ENCODE measurements at regions not wholly inside any gene's neighbourhood (a gene's known extent, or its start where the extent isn't known, plus 50 kb on each side); places are given as distances from the start of the nearest gene placed in this dataset.

- no peak for TF ChIP-seq POLR2A (IDR thresholded peaks at IDR 0.05; ENCODE audit: low read depth, low read length)
- FAIRE-seq (no peak), DNase-seq (ENCODE audit: insufficient read length, low spot score) (no peak)
These were observed 128.4 kb upstream of the CAMK1G start for GRCh38 chr1:209455145-209455544.

DNA sequence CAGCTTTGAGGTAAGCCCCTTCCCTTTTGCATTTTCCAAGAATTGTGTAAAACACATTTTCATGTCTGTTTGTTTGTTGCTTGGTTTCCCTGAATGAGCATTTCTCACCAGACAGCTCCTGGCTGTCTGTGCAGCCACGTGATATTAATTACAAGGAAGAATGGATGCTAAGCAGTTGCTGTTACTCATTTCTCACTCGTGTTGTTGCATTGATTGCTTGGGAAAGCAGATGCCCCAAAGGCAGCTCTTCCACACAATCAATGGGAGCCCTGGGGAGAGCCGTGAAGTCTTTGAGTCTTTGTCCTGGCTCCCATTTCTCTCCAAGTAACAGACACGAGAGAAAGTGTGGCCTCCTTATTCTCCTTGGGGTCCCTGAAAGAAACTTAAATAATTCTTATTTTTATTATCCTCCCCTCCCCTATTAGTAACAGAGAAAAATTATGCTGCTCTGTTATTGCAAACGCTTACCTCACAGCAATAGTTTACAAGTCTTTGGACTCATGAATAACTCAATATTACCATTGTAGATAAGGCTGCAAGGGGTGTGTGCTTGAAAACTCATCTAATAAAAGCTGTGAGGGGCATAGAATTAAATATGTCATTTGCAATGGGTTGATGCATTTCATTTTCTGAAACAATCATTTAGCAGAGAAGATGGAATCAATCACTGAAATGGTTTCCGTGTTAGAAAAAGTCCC lies 127.7 kb upstream of the CAMK1G start:
- no peak for TF ChIP-seq POLR2A (IDR thresholded peaks at IDR 0.05; ENCODE audit: low read depth, low read length)
- DNase-seq (ENCODE audit: insufficient read length, low spot score) (no peak), FAIRE-seq (no peak)

DNA sequence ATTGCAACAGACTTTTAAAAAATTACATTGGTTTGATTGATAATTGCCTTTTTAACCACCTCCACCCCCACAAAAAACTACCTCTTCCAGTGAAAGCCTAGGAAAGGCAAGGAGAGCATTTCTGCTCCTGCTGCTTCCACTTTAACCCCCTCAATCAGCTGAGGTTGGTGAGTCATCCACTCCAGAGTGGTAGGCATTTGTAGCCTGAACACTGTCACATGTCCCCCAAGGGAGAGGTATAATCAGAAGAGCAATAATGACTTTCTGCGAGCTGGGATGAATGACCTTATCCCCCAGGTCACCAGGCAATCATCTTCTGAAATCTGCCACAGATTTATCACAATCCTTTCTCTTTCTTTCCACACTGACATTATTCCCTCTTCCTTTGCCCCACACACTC lies 126.6 kb upstream of the CAMK1G start:
- DNase-seq (ENCODE audit: insufficient read length, low spot score) (no peak), FAIRE-seq (no peak)
- TF ChIP-seq POLR2A (IDR thresholded peaks at IDR 0.05; ENCODE audit: low read depth, low read length), result no peak

DNA sequence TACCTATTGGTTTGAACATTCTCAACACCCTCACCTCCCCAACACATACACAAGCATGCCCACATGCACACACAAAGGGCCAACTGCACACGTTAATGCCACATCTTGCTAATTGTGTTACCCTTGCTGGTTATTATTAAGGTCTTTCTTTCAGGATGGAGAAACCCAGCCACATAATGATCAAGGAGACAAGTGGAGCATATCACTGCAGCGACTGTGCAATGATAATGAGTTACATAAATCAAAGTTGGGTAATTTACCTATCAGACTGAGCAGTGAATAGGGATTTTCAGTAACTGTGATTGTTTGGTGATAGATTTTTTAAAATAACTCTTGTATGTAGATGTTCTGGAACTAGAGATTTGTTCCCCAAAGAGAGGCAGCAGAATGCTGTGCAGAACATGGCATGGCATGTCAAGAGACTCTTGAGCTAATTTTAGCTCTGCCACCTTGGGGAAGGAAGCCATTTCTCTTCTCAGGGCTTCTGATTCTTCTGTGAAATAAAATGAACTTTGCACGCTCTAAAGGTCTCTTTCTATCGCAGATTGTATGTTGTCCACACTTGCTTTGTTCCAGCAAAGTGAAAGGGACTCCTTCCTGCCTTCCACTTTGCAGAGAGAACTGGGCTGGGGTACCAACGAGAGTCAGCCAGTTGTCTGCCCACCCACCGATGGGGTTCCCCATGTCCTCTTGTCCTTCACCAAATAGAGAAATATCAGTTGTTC lies 126.0 kb upstream of the CAMK1G start:
- no peak for FAIRE-seq
- no peak for TF ChIP-seq POLR2A (IDR thresholded peaks at IDR 0.05; ENCODE audit: low read depth, low read length)
- DNase-seq (ENCODE audit: insufficient read length, low spot score), result no peak

DNA sequence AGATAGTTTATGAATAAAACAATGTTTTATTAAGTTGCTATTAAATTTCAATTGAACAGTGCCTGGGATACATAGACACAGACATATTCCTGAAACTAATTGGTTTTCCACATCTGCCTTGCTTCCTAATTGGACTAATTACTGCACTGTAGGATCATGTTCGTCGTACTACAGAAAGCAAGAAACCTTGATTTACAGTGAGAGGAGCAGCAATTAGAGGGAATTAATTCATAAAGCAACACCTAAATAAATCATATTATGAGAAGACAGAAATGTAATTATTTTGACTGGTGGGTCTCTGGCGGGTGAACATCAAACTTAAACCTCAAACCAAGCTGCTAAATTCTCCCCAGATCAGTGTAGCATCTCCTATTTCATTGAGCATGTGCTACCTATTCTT lies 124.6 kb upstream of the CAMK1G start:
- no peak for DNase-seq (ENCODE audit: insufficient read length, low spot score)
- TF ChIP-seq POLR2A (IDR thresholded peaks at IDR 0.05; ENCODE audit: low read depth, low read length), result no peak
- FAIRE-seq, result no peak

- FAIRE-seq (no peak), DNase-seq (ENCODE audit: insufficient read length, low spot score) (no peak)
- TF ChIP-seq POLR2A (IDR thresholded peaks at IDR 0.05; ENCODE audit: low read depth, low read length), result no peak
These were observed 122.3 kb upstream of the CAMK1G start for GRCh38 chr1:209461168-209461567.

DNA sequence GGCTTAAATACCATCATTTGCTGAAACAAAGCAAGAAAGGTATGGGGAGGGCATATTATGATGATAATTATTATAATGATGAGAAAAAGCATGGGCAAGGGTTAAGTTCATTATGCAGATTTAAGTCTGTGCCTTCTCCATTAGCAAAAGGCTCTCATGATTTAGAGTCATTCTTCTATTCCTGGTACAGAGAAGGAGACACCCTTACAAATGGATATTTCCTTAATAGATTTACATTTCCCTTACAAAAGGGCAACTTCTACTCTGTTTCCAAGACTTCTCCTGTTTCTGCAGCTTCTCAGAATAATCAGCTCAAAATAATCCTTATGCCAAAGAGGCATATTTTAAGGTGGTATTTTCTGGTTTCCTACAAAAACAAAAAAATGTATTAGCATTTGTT lies 121.1 kb upstream of the CAMK1G start:
- no peak for DNase-seq (ENCODE audit: insufficient read length, low spot score)
- FAIRE-seq, result no peak
- no peak for TF ChIP-seq POLR2A (IDR thresholded peaks at IDR 0.05; ENCODE audit: low read depth, low read length)

- FAIRE-seq, result no peak
- no peak for TF ChIP-seq POLR2A (IDR thresholded peaks at IDR 0.05; ENCODE audit: low read depth, low read length)
These were observed 120.1 kb upstream of the CAMK1G start for GRCh38 chr1:209463441-209463840.

GRCh38 chr1:209473025-209473424 lies 110.5 kb upstream of the CAMK1G start:
- no peak for TF ChIP-seq POLR2A (IDR thresholded peaks at IDR 0.05; ENCODE audit: low read depth, low read length)
- DNase-seq (ENCODE audit: insufficient read length, low spot score), result no peak

More at GRCh38 chr1:209463441-209463840, 120.1 kb upstream of the CAMK1G start:
- no peak for DNase-seq (ENCODE audit: insufficient read length, low spot score)

GRCh38 chr1:209480345-209480744 lies 103.2 kb upstream of the CAMK1G start:
- FAIRE-seq, result no peak
- DNase-seq (ENCODE audit: insufficient read length, low spot score), result no peak
- TF ChIP-seq POLR2A (IDR thresholded peaks at IDR 0.05; ENCODE audit: low read depth, low read length), result no peak

More at GRCh38 chr1:209473025-209473424, 110.5 kb upstream of the CAMK1G start:
- FAIRE-seq, result no peak

- TF ChIP-seq POLR2A (IDR thresholded peaks at IDR 0.05; ENCODE audit: low read depth, low read length), result no peak
- FAIRE-seq, result no peak
- DNase-seq (ENCODE audit: insufficient read length, low spot score), result no peak
These were observed 99.8 kb upstream of the CAMK1G start for GRCh38 chr1:209483691-209484090.

GRCh38 chr1:209484429-209484828 lies 99.1 kb upstream of the CAMK1G start:
- no peak for TF ChIP-seq POLR2A (IDR thresholded peaks at IDR 0.05; ENCODE audit: low read depth, low read length)
- FAIRE-seq, result no peak
- DNase-seq (ENCODE audit: insufficient read length, low spot score), result no peak

DNA sequence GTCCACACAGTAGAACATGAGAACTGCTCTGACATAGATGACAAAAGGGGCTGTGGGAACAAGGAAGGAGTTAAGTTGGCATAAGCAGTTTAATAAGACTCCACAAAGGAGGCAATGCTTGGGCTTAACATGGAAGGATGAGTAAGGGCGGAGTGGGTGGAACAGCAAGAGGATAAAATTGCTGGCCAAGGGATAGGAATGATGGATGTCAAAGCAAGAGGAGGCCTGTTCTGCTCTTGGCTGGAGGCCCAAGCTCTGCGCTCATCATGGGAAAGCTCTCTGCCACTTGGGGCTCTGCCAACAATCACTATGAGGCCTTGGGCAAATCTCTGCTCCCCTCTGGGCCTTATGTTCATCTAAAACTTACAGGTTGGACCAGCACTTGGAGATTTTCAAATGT lies 98.3 kb upstream of the CAMK1G start:
- DNase-seq (ENCODE audit: insufficient read length, low spot score), result peak; percentile 13
- no peak for TF ChIP-seq POLR2A (IDR thresholded peaks at IDR 0.05; ENCODE audit: low read depth, low read length)
- no peak for FAIRE-seq

GRCh38 chr1:209485751-209486150 lies 97.8 kb upstream of the CAMK1G start:
- no peak for FAIRE-seq
- DNase-seq (ENCODE audit: insufficient read length, low spot score), result no peak
- no peak for TF ChIP-seq POLR2A (IDR thresholded peaks at IDR 0.05; ENCODE audit: low read depth, low read length)
